ENCODE measurements at regions not wholly inside any gene's neighbourhood (a gene's known extent, or its start where the extent isn't known, plus 50 kb on each side); places are given as distances from the start of the nearest gene placed in this dataset.

DNA sequence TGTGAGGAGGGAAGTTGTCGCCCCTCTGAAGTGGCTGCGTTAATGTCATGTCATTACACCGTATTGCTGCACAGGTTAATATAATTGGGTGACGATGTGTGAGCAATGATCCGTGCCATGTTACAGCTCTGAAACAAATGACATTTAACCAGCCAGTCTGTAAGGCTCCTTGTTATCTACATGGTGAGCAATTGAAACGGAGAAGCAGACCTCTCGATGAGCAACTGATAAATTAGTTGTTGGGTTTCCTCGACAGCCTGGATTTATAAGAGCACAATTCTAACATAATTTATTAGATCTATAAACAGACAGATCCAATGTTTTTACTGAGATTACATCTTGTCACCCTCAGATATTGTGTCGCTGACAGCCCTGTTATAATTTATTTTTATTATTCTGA, 49.9 kb upstream of the MAFB start:
- DNase-seq (ENCODE audit: low read depth, low spot score), result no peak

DNA sequence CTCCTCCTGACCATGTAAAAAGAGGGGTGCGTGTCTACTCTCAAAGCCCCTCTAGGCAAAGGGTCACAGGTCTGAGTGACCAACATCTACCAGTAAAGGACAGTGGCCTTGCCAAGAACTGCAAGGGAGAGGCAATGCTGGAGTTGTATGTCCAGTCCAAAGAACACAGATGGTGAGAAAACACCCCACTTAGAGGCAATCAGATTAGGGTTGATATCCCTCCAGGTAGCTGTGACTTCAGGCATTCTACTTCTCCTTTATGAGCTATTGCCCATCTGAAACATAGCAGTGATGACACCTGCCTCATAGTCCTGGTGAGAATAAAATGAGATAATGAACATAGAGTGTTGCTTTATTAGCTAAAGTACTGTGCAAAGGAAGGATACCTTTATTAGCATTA, 50.8 kb upstream of the MAFB start:
- DNase-seq (ENCODE audit: low read depth, low spot score), result no peak

DNA sequence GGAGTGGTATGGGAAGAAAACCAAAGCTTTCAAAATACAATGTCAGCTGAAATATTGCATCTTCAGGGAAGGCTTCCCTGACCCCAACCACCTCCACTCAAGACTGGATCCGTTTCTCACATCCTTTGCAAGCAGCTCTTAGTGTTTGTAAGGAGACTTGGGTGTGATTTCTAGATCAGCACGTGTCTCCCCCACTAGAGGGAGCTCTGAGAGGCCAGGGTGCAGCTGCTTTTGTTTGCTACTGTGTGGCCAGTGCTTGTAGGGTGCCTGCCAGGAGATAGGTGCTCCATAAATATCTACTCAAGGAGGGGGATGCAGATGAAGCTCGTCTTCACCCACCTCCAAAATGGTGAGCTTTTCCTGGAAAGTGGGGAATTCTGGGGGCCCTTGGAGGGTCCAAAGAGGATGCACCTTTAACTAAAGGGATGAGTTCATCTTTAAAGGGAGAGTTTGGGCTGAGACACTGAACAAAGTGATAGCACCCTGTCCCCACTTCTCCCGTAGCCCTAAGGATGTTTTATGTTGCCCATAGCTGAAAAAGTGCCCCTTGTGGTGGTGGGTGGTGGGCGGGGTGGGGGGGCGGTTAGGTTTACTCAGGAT, 52.6 kb upstream of the MAFB start:
- no peak for DNase-seq (ENCODE audit: low read depth, low spot score)

DNA sequence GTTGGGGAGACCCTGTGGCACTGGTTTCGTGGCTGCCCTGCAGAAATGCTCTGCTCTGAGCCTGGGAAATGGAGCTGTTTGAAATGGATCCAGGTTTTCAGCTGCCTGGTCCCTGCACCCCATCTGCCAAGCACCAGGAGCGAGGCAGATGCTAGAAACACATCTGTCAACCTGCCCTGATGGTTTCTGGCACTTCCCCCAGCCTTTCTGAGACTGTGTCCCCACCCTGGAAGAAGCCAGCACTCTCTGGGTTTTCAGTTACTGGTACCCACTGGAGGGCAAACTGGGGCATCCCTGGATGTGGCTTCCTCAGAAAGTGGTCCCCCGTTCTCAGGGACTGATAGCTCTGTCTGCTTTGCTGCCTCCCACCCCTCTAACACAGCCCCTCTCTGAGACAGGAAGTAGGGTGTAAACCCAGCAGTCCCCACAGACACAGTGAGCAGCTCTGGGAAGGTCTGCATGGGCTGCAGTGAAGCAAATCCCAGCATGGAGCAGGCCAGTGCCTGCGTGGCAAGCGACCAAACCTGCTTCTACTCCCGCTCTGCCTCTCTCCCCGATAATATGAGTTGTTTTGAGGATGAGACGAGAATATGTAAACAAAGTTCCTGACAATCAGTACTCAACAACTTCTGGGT, 54.2 kb upstream of the MAFB start:
- DNase-seq (ENCODE audit: low read depth, low spot score), result no peak

DNA sequence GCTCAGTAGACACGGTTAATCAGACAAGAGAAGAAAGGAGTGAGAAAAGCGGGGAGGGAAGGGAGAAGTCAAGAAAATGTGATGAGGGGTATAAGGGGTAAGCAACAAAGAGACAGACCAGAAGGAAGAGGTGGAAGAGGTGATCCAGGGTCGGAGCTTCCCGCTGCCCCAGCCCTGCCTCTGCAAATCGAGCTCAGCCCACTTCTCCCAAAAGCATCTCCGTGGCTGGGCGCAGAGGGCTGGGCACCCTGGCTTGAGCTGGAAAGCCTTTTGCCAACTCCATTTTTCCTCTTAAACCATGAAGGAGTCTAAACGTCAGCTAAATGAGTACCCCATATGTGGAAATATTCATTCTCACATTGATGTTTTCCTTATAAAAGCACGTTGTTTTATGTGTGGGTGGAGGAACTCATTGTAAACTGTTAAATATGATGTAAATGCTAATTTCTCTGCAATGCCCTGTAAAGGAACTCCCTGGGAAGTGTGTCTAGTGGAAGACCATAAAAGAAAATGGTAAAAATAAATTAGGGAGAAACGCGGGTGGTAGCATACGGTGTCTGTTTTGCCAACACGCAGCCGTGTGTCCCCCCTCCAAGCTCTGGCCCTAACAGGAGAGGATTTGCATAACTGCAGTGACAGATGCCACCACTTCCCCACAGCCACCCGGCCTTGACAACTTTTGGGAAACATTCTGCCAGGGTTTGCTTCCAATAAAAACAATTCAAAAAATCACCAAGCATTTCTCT, 55.2 kb upstream of the MAFB start:
- no peak for DNase-seq (ENCODE audit: low read depth, low spot score)

DNA sequence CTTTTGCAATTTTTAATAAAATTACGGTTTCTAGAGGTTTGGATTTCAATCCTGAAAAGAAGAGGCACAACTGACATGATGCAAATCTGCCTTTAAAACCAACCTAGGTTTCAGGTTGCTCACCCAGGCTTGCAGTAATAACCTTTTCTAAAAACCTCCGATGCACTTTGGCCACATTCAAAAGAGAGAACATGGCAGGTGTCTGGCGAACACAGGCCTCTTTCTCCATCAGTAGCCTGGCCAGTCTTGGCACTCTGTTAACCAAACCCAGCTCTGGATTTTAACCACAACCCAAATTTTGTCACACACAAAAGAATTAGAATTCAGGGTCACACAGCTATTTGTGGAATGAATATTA, 55.8 kb upstream of the MAFB start:
- no peak for DNase-seq (ENCODE audit: low read depth, low spot score)

DNA sequence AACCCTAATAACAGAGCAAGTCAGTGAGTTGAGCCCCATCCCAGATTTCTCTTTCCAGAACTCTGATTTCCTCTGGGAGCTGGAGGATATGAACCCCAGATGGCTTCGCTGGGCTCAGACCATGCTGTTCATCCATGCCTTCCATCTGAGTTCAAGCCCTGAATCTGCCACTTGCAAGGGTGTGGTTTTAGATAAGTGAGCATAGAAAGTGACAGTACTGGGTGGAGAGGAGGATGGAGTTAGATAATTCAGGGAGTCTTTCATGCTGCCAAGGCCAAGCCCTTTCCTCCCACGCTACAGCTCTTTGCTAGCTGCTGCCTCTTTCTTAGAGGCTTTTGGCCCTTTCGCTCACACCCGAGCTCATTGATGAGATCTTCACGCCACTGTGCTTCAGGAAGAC, 57.2 kb upstream of the MAFB start:
- DNase-seq (ENCODE audit: low read depth, low spot score), result no peak

DNA sequence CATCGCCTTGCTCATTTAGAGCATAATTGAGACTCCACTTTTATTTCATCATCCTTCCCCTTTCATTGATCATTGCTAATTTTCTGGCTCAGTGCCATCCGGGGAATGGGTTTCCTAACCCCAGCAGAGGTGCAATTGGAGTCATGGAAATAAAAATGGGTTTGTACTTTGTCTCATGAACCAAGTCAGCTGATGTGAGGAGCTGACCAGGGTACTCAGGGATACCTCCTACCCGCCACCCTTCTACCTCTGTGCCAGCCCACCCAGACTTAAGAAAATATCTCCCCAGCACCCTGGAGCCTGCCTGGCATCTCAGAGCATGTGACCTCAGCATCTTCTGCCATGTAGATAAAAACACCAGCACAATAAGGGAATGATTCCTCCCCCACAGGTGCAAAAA, 59.1 kb upstream of the MAFB start:
- DNase-seq (ENCODE audit: low read depth, low spot score), result no peak

DNA sequence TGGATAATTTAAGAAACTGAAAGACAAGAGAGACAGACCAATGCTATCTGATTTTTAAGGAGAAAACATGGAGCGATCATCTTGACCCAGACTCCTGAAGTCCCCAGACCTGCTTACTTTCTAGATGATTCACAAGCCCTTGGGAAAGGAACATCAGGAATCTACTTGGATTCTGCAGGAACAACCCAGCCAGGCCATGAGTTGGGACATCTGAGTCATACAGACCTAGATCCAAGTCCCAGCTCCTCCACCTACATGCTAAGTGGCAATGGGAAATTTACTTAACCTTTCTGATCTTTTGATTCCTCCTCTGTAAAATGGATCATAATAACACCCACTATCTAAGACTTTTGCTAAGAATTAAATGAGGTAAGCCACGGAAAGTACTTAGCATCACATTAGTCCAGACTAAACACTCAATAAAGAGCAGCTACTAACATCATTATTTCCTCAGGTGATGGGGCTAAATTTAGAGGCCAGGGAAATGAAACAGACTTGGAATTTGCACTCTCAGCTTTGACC, 61.0 kb upstream of the MAFB start:
- no peak for DNase-seq (ENCODE audit: low read depth, low spot score)

DNA sequence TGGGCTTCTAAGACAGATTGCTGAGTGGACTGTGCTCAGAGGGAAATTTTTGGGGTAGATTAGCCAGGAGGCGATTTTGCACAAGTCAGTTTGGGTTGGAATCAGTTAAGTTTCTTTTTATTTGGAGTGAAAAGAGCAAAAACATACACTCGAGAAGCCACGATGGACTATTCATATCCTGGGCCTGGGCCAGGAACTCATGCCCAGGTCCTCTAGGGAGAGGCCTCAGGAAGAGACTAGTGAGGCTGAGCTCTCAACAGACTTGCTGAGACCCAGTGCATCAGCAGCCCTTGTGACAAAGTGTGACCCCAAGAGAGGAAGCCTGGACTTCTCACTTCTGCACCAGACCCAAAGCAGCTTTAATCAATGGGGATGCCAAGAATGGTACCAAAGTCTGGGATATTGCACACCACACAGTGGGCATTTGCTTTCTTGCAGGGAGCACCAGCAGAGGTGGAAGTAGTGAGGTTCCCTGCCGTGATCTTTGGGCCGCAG, 61.6 kb upstream of the MAFB start:
- no peak for DNase-seq (ENCODE audit: low read depth, low spot score)

DNA sequence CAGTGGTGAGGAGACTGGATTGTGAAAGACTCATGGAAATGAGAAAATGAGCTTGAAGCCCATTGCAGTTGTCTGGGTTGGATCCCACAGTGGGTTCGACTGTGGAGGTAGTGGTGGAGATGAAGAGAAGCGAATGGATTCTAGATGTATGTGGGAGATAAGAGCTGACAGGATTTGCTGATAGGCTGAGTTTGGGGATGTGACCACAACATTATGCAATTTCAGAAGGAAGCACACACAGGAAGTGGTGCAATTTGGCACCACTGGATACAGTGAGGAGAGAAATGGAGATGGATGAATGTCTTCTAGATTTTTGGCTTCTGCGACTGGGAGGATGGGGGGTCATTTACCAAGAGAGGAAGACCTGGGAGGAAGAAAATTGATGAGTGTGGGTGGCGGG, 64.4 kb upstream of the MAFB start:
- DNase-seq (ENCODE audit: low read depth, low spot score), result no peak

DNA sequence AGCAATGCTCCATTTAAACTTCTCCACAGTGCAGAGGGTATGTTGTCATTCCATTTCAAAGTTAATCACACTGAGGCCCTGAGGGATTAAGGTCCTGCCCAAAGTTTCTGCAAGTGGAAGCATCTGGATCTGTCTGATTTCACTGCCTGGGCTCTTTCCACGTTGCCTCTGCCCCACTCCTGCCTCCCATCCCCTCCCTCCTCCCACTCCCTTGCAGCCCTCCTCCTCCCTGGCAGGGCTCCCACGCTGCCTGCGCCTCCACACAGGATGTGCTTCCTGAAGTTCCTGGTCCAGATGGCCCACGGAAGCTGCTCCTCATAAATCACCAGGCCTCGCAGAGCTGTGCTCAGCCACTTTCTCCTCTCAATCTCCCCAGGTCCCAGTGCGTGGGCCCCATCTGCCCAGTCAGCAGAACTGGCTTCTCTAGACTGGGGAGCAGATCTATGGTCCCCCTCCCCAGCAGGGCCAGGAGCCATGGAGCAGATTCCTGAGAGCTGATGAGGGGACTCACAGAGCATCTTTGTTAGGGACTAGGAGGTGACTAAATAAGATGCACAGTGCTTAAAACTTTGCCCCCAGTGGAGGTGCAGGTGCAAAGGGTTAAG, 65.4 kb upstream of the MAFB start:
- peak; percentile 22 for DNase-seq (ENCODE audit: low read depth, low spot score)

DNA sequence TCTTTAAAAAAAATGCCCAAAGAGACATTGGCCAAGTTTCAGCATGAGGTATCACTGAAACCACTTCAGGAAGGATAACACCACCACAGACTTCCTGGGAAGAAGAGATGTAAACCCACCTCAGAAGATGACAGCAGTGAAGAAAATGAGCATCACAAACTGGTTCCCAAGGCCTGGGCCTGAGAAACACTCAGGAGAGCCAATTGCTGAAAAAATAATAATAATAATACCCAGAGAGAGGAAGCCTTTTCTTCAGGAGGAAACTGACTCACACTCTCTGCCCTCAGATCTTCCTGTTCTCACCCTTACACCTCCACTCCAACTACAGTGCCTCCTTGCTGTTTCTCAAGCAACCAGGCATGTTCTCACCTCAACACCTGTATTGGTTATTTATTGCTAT, 68.1 kb upstream of the MAFB start:
- DNase-seq (ENCODE audit: low read depth, low spot score), result peak; percentile 46

DNA sequence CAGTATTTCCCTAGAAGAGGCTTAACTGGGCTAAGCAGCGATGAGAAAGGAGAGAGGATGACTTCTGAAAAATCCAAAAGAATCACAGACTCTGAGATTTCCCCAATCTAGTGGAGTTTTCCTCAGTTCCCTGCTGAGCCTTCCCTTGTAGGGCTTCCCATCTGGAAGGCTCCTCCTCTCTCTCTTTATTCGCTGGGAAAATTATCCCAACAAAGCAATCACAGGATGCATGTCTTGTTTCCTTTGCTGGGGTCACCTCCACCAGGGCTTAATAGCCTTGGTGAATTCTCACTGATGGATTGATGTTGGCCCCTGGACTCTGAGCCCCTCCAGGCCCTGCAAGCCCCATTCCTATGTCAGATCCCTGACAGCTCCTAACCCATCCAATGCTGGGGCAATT, 69.8 kb upstream of the MAFB start:
- DNase-seq (ENCODE audit: low read depth, low spot score), result no peak

DNA sequence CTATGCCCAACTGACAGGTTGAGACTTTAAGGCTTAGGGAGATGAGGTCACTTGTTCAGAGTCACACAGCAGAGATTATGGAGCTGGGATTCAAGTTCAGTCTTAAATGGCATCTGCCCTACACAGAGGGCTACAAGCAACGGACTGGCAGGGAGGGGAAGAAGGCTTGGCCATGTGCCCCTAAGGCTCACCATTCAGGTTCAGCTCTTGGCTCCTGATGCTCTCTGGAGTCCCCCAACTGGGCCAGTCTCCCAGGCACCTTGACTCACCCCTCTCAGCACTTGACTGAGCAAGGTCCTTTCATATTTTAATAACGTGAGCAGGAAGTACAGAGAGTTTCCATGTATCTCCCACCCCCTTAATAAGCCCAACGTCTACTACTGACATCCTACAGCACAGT, 71.4 kb upstream of the MAFB start:
- DNase-seq (ENCODE audit: low read depth, low spot score), result no peak

DNA sequence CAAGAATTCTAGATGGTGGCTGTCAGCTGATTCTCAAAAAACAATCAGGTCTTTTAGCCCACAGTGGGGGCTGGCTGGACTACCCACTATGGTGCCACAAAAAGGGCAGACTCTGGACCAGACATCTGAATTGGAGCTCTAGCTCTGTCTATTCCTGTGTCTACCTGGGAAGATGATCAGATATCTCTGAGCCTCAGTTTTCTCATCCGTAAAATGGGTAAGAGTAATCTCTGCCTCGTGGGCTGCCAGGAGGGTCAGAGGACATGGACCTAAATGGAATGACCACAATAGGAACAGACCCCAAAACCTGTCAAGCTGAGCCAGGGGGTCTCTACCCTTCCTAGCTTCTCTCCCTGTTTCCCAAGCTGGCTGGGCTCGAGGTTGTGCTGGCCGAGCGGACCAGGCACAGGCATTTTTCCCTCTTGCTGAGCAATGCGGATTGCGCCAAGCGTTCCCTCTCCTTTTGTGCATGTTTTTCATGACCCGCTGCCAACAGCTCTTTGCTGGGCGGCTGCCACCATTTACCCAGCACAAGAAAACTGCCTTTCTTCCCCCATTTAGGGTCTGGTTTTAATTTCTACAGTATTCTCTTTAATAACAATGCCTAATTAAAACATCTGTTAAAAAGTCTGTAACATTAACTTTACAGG, 74.7 kb upstream of the MAFB start:
- DNase-seq (ENCODE audit: low read depth, low spot score), result no peak

DNA sequence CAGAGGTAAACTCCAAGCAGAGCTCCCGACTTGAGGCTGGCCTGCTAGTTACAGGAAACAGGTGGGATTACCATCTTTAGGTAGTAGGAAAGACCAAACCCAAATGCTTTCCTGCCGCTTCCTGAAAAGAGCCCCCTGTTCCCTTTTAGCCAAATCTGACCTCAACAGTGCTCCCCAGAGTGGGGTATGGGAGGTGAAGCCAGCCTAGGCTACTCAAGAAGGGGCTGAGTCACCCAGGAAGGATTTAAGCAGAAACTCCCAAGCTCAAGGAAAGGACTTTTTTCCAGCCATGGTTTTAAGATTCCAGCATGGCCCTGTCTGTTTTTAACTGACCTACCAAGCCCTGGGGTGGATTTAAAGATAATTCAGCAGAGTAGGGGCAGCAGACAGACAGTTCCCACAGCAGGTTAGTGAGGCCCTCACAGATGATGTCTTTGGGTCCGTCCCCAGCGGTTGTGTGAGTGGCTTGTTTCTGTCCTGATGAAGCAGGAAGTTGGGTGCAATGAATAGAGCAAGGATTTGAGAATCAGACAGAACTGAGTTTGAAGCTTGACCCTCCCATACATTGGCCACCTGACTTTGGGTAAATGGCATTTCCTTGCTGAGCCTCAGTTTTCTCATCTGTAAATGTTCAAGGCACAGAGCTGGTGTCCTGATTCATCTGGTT, 76.9 kb upstream of the MAFB start:
- DNase-seq (ENCODE audit: low read depth, low spot score), result no peak

DNA sequence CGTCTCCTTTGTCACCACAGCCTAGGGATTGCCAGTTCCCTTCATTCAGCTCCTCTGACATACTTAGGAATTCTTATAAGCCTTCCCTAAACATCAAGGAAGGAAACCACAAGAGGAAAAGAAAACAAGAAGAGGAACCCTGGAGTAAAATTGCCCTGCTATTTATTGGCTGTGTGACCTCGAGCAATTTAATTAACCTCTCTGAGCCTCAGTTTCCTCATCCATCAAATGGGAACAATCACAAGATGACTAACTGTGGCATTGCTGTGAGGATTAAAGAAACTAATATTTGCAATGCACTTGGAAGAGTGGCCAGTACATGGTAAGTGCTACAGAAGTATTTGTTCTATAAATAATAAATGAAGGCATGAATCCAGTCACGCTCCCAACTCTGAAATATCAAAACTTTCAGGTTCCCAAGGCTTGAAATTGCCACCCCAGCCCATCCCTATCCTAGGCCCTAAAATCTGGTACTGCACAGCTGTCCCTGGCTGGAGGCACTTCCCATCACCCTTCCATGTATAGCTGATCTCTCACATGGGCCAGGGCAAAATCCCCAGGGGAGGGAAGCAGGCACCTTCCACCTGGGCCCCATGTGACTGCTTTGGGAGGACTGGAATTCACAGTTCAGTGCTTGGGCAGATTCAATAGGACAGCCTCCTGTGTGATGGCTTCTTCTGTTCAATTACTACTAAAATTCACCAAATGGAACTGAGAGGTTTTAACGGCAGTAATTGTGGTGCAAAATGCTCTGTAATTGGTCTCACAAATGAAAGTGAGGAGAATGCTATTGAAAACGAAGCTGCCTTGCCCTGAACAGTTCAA, 78.0 kb upstream of the MAFB start:
- DNase-seq (ENCODE audit: low read depth, low spot score), result no peak

DNA sequence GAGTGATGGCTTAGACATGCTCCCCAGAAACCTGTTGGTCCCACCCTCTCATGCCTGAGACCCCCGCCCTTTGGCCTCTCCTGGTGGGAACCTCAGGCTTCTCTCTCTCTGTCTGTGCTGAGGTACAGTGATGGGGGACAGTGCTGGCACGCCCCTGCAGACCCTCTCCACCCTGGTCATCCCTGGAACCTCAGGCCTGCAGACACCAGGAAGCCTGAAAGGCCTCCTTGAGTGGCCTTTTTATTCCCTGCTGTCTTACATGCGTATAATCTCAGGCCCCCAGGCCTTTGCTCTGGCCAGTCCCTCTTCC, 78.5 kb upstream of the MAFB start:
- DNase-seq (ENCODE audit: low read depth, low spot score), result no peak

DNA sequence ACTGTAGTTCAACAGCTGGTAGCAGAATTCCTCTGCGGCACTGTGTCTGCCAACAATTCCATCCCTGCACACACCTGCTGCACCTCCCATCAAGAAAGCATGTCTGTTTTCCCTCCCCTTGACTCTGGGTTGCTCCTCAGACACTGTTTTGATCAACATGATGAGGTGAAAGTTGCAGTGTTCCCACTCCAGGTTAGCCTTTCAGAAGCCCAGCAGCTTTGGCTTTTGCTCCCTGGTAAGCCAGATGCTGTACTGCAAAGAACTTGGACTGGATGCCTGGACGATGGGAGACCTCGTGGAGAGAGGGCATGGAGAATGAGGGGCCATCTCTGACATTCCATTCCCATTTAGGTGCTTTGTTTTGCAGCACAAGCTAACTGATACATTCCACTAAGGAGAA, 79.1 kb upstream of the MAFB start:
- DNase-seq (ENCODE audit: low read depth, low spot score), result no peak
